ENCODE measurements at regions not wholly inside any gene's neighbourhood (a gene's known extent, or its start where the extent isn't known, plus 50 kb on each side); places are given as distances from the start of the nearest gene placed in this dataset.

GRCh38 chr5:57947181-57947580 is 464.6 kb upstream of the ACTBL2 start:
- TF ChIP-seq POLR2AphosphoS5 (IDR thresholded peaks at IDR 0.05; ENCODE audit: low read depth, low read length) (no peak), PAX5 (IDR thresholded peaks at IDR 0.05; ENCODE audit: insufficient read depth, low read length, severe bottlenecking) (no peak), POLR2A (IDR thresholded peaks at IDR 0.05; ENCODE audit: low read depth, low read length) (no peak), SPI1 (IDR thresholded peaks at IDR 0.05; ENCODE audit: low read depth, low read length) (no peak), TAF1 (IDR thresholded peaks at IDR 0.05; ENCODE audit: low read depth, low read length) (no peak), POU2F2 (IDR thresholded peaks at IDR 0.05; ENCODE audit: low read depth, low read length) (no peak)
- DNase-seq (ENCODE audit: insufficient read length, low spot score) (no peak), FAIRE-seq (no peak)

GRCh38 chr5:57940879-57941278 is 458.3 kb upstream of the ACTBL2 start:
- no peak for DNase-seq (ENCODE audit: insufficient read length, low spot score)
- no peak for TF ChIP-seq POLR2A (IDR thresholded peaks at IDR 0.05; ENCODE audit: low read depth, low read length)
- TF ChIP-seq SPI1 (IDR thresholded peaks at IDR 0.05; ENCODE audit: low read depth, low read length): no peak
- TF ChIP-seq TAF1 (IDR thresholded peaks at IDR 0.05; ENCODE audit: low read depth, low read length): no peak
- no peak for TF ChIP-seq PAX5 (IDR thresholded peaks at IDR 0.05; ENCODE audit: insufficient read depth, low read length, severe bottlenecking)
- TF ChIP-seq POU2F2 (IDR thresholded peaks at IDR 0.05; ENCODE audit: low read depth, low read length): no peak
- TF ChIP-seq POLR2AphosphoS5 (IDR thresholded peaks at IDR 0.05; ENCODE audit: low read depth, low read length): no peak
- FAIRE-seq: no peak

- no peak for DNase-seq (ENCODE audit: insufficient read length, low spot score)
- FAIRE-seq: no peak
- TF ChIP-seq PAX5 (IDR thresholded peaks at IDR 0.05; ENCODE audit: insufficient read depth, low read length, severe bottlenecking) (no peak), POLR2AphosphoS5 (IDR thresholded peaks at IDR 0.05; ENCODE audit: low read depth, low read length) (no peak), TAF1 (IDR thresholded peaks at IDR 0.05; ENCODE audit: low read depth, low read length) (no peak), POU2F2 (IDR thresholded peaks at IDR 0.05; ENCODE audit: low read depth, low read length) (no peak), POLR2A (IDR thresholded peaks at IDR 0.05; ENCODE audit: low read depth, low read length) (no peak), SPI1 (IDR thresholded peaks at IDR 0.05; ENCODE audit: low read depth, low read length) (no peak)
Observed at GRCh38 chr5:57940236-57940635, 457.6 kb upstream of the ACTBL2 start.

- DNase-seq (ENCODE audit: insufficient read length, low spot score) (no peak), FAIRE-seq (no peak)
- no peak for TF ChIP-seq POU2F2 (IDR thresholded peaks at IDR 0.05; ENCODE audit: low read depth, low read length)
- no peak for TF ChIP-seq SPI1 (IDR thresholded peaks at IDR 0.05; ENCODE audit: low read depth, low read length)
- TF ChIP-seq POLR2AphosphoS5 (IDR thresholded peaks at IDR 0.05; ENCODE audit: low read depth, low read length): no peak
- TF ChIP-seq POLR2A (IDR thresholded peaks at IDR 0.05; ENCODE audit: low read depth, low read length): no peak
- no peak for TF ChIP-seq PAX5 (IDR thresholded peaks at IDR 0.05; ENCODE audit: insufficient read depth, low read length, severe bottlenecking)
- TF ChIP-seq TAF1 (IDR thresholded peaks at IDR 0.05; ENCODE audit: low read depth, low read length): no peak
Observed at GRCh38 chr5:57939771-57940170, 457.2 kb upstream of the ACTBL2 start.

- TF ChIP-seq TAF1 (IDR thresholded peaks at IDR 0.05; ENCODE audit: low read depth, low read length) (no peak), SPI1 (IDR thresholded peaks at IDR 0.05; ENCODE audit: low read depth, low read length) (no peak), POU2F2 (IDR thresholded peaks at IDR 0.05; ENCODE audit: low read depth, low read length) (no peak), PAX5 (IDR thresholded peaks at IDR 0.05; ENCODE audit: insufficient read depth, low read length, severe bottlenecking) (no peak), POLR2A (IDR thresholded peaks at IDR 0.05; ENCODE audit: low read depth, low read length) (no peak), POLR2AphosphoS5 (IDR thresholded peaks at IDR 0.05; ENCODE audit: low read depth, low read length) (no peak)
- DNase-seq (ENCODE audit: insufficient read length, low spot score): no peak
- no peak for FAIRE-seq
Observed at GRCh38 chr5:57939335-57939734, 456.7 kb upstream of the ACTBL2 start.

GRCh38 chr5:57938174-57938557 is 455.6 kb upstream of the ACTBL2 start:
- FAIRE-seq: no peak
- TF ChIP-seq SPI1 (IDR thresholded peaks at IDR 0.05; ENCODE audit: low read depth, low read length): no peak
- TF ChIP-seq TAF1 (IDR thresholded peaks at IDR 0.05; ENCODE audit: low read depth, low read length): no peak
- no peak for TF ChIP-seq POU2F2 (IDR thresholded peaks at IDR 0.05; ENCODE audit: low read depth, low read length)
- TF ChIP-seq PAX5 (IDR thresholded peaks at IDR 0.05; ENCODE audit: insufficient read depth, low read length, severe bottlenecking): no peak
- TF ChIP-seq POLR2A (IDR thresholded peaks at IDR 0.05; ENCODE audit: low read depth, low read length): no peak
- no peak for TF ChIP-seq POLR2AphosphoS5 (IDR thresholded peaks at IDR 0.05; ENCODE audit: low read depth, low read length)
- no peak for DNase-seq (ENCODE audit: insufficient read length, low spot score)

GRCh38 chr5:57937501-57938173 is 455.0 kb upstream of the ACTBL2 start:
- TF ChIP-seq POLR2AphosphoS5 (IDR thresholded peaks at IDR 0.05; ENCODE audit: low read depth, low read length) (no peak), POLR2A (IDR thresholded peaks at IDR 0.05; ENCODE audit: low read depth, low read length) (no peak), POU2F2 (IDR thresholded peaks at IDR 0.05; ENCODE audit: low read depth, low read length) (no peak), PAX5 (IDR thresholded peaks at IDR 0.05; ENCODE audit: insufficient read depth, low read length, severe bottlenecking) (no peak), TAF1 (IDR thresholded peaks at IDR 0.05; ENCODE audit: low read depth, low read length) (no peak), SPI1 (IDR thresholded peaks at IDR 0.05; ENCODE audit: low read depth, low read length) (no peak)
- DNase-seq (ENCODE audit: insufficient read length, low spot score) (no peak), FAIRE-seq (no peak)

- FAIRE-seq (no peak), DNase-seq (ENCODE audit: insufficient read length, low spot score) (no peak)
- no peak for TF ChIP-seq POU2F2 (IDR thresholded peaks at IDR 0.05; ENCODE audit: low read depth, low read length)
- TF ChIP-seq POLR2A (IDR thresholded peaks at IDR 0.05; ENCODE audit: low read depth, low read length): no peak
- no peak for TF ChIP-seq POLR2AphosphoS5 (IDR thresholded peaks at IDR 0.05; ENCODE audit: low read depth, low read length)
- TF ChIP-seq SPI1 (IDR thresholded peaks at IDR 0.05; ENCODE audit: low read depth, low read length): no peak
- no peak for TF ChIP-seq PAX5 (IDR thresholded peaks at IDR 0.05; ENCODE audit: insufficient read depth, low read length, severe bottlenecking)
- TF ChIP-seq TAF1 (IDR thresholded peaks at IDR 0.05; ENCODE audit: low read depth, low read length): no peak
Observed at GRCh38 chr5:57937025-57937424, 454.4 kb upstream of the ACTBL2 start.

- no peak for FAIRE-seq
- TF ChIP-seq PAX5 (IDR thresholded peaks at IDR 0.05; ENCODE audit: insufficient read depth, low read length, severe bottlenecking) (no peak), POLR2AphosphoS5 (IDR thresholded peaks at IDR 0.05; ENCODE audit: low read depth, low read length) (no peak), TAF1 (IDR thresholded peaks at IDR 0.05; ENCODE audit: low read depth, low read length) (no peak)
- DNase-seq (ENCODE audit: insufficient read length, low spot score): no peak
Observed at GRCh38 chr5:57932761-57933160, 450.1 kb upstream of the ACTBL2 start.

- FAIRE-seq (no peak), DNase-seq (ENCODE audit: insufficient read length, low spot score) (no peak)
- TF ChIP-seq POU2F2 (IDR thresholded peaks at IDR 0.05; ENCODE audit: low read depth, low read length) (no peak), SPI1 (IDR thresholded peaks at IDR 0.05; ENCODE audit: low read depth, low read length) (no peak)
Observed at GRCh38 chr5:57931807-57932206, 449.2 kb upstream of the ACTBL2 start.
